ENCODE measurements at regions not wholly inside any gene's neighbourhood (a gene's known extent, or its start where the extent isn't known, plus 50 kb on each side); places are given as distances from the start of the nearest gene placed in this dataset.

- DNase-seq, result no peak
These were observed 1279.7 kb downstream of the PCDH7 start for GRCh38 chr4:31999848-32000247.

- no peak for DNase-seq
These were observed 1280.8 kb downstream of the PCDH7 start for GRCh38 chr4:32000846-32001488.

- no peak for DNase-seq
These were observed 1282.0 kb downstream of the PCDH7 start for GRCh38 chr4:32002037-32002747.

- no peak for DNase-seq
These were observed 1283.4 kb downstream of the PCDH7 start for GRCh38 chr4:32003548-32003947.

- DNase-seq, result no peak
These were observed 1290.1 kb downstream of the PCDH7 start for GRCh38 chr4:32010221-32010620.

- DNase-seq, result no peak
These were observed 1301.9 kb downstream of the PCDH7 start for GRCh38 chr4:32022071-32022470.

- DNase-seq, result no peak
These were observed 1305.8 kb downstream of the PCDH7 start for GRCh38 chr4:32025851-32026459.

- DNase-seq, result no peak
These were observed 1310.2 kb downstream of the PCDH7 start for GRCh38 chr4:32030406-32030805.

GRCh38 chr4:32031026-32031425, 1310.9 kb downstream of the PCDH7 start:
- DNase-seq, result no peak

- no peak for DNase-seq
These were observed 1312.0 kb downstream of the PCDH7 start for GRCh38 chr4:32032136-32032672.

- DNase-seq, result no peak
These were observed 1317.2 kb downstream of the PCDH7 start for GRCh38 chr4:32037399-32037798.

GRCh38 chr4:32042486-32043247, 1322.5 kb downstream of the PCDH7 start:
- DNase-seq, result no peak

GRCh38 chr4:32043248-32043633, 1323.1 kb downstream of the PCDH7 start:
- DNase-seq, result no peak

GRCh38 chr4:32061916-32062315, 1341.7 kb downstream of the PCDH7 start:
- DNase-seq, result no peak

- DNase-seq, result no peak
These were observed 1353.4 kb downstream of the PCDH7 start for GRCh38 chr4:32073542-32073941.

GRCh38 chr4:32087211-32087610, 1367.0 kb downstream of the PCDH7 start:
- no peak for DNase-seq

GRCh38 chr4:32094987-32095386, 1374.8 kb downstream of the PCDH7 start:
- no peak for DNase-seq

- no peak for DNase-seq
These were observed 1382.7 kb downstream of the PCDH7 start for GRCh38 chr4:32102896-32103295.

GRCh38 chr4:32106767-32107166, 1386.6 kb downstream of the PCDH7 start:
- no peak for DNase-seq

GRCh38 chr4:32112891-32113290, 1392.7 kb downstream of the PCDH7 start:
- DNase-seq, result no peak

- no peak for DNase-seq
These were observed 1397.5 kb downstream of the PCDH7 start for GRCh38 chr4:32117693-32118092.

GRCh38 chr4:32119907-32120306, 1399.7 kb downstream of the PCDH7 start:
- no peak for DNase-seq

GRCh38 chr4:32128549-32128948, 1408.4 kb downstream of the PCDH7 start:
- no peak for DNase-seq
